Coronary artery (tissue), 2 donors: ENCODE measurements at regions not wholly inside any gene's neighbourhood (a gene's known extent, or its start where the extent isn't known, plus 50 kb on each side); places are given as distances from the start of the nearest gene placed in this dataset.

Source experiments
- DNase-seq: peaks from one replicate; pipeline ENCODE4 v3.0.0-alpha.2; 2017; ENCODE audit warnings: low spot score
- H3K27ac ChIP-seq, 2 donors: fragments of 200-600 bp; sonication (generic); one replicate each; pipeline ENCODE4 v1.5.1; 2016 to 2019
- H3K4me3 ChIP-seq: fragments of 200-600 bp; sonication (generic); 2 replicates; pipeline ENCODE4 v1.5.1; 2016; ENCODE audit warnings: mild to moderate bottlenecking, moderate library complexity
- CTCF ChIP-seq: fragments of 200-600 bp; sonication (generic); IDR thresholded peaks from one replicate; pipeline ENCODE4 v1.5.1; 2019; ENCODE audit warnings: antibody characterized with exemption

GRCh38 chr12:132395908-132396305 is 66.5 kb upstream of the GALNT9 start:
- TF ChIP-seq CTCF = no peak
- H3K4me3 ChIP-seq = no peak overlapping the region
- no peak overlapping the region for H3K27ac ChIP-seq
- no peak for DNase-seq

- no peak for TF ChIP-seq CTCF
- H3K4me3 ChIP-seq = no peak overlapping the region
- H3K27ac ChIP-seq = no peak overlapping the region
- DNase-seq = no peak
Measured at GRCh38 chr12:132395192-132395907, 66.0 kb upstream of the GALNT9 start.

- DNase-seq = no peak
Measured at GRCh38 chr12:132393991-132394949, 64.9 kb upstream of the GALNT9 start.

GRCh38 chr12:132393245-132393795 is 63.9 kb upstream of the GALNT9 start:
- no peak for DNase-seq
- no peak for TF ChIP-seq CTCF
- H3K4me3 ChIP-seq = no peak overlapping the region
- no peak overlapping the region for H3K27ac ChIP-seq

More at GRCh38 chr12:132393991-132394949, 64.9 kb upstream of the GALNT9 start:
- Histone ChIP-seq H3K4me3 (no peak overlapping the region), H3K27ac (no peak overlapping the region)
- TF ChIP-seq CTCF = no peak

GRCh38 chr12:132392389-132393244 is 63.2 kb upstream of the GALNT9 start:
- TF ChIP-seq CTCF = no peak
- H3K4me3 ChIP-seq = no peak overlapping the region
- no peak overlapping the region for H3K27ac ChIP-seq
- no peak for DNase-seq

- TF ChIP-seq CTCF = no peak
- Histone ChIP-seq H3K4me3 (no peak overlapping the region), H3K27ac (no peak overlapping the region)
- no peak for DNase-seq
Measured at GRCh38 chr12:132391326-132392041, 62.1 kb upstream of the GALNT9 start.
